ENCODE measurements at regions not wholly inside any gene's neighbourhood (a gene's known extent, or its start where the extent isn't known, plus 50 kb on each side); places are given as distances from the start of the nearest gene placed in this dataset.

DNA sequence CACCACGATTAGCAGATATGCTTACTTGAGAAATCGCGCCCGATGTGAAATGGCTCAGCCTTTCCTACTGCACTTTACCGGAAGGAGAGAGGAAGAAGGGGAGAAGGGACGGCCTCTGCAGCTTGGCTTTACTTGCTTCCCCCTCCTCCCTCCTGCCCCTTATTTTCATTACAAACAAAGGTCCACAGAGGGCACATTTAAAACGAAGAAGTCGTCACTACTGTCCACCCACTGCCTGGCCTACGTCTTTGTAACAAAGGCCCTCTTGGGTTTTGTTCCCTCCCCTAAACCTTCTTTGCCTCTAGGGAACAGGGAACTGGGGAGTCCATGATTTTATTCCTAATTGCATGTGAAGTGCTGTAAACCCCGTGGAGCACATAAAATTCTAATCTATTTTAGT lies 308.5 kb downstream of the LMX1A start:
- no peak for TF ChIP-seq CREB1 (IDR thresholded peaks at IDR 0.05)
- TF ChIP-seq CREB1 (CRISPR knock-in tag; IDR thresholded peaks at IDR 0.05): no peak
- TF ChIP-seq IRF2 (CRISPR knock-in tag; IDR thresholded peaks at IDR 0.05): no peak
- TF ChIP-seq, protein P1, sequence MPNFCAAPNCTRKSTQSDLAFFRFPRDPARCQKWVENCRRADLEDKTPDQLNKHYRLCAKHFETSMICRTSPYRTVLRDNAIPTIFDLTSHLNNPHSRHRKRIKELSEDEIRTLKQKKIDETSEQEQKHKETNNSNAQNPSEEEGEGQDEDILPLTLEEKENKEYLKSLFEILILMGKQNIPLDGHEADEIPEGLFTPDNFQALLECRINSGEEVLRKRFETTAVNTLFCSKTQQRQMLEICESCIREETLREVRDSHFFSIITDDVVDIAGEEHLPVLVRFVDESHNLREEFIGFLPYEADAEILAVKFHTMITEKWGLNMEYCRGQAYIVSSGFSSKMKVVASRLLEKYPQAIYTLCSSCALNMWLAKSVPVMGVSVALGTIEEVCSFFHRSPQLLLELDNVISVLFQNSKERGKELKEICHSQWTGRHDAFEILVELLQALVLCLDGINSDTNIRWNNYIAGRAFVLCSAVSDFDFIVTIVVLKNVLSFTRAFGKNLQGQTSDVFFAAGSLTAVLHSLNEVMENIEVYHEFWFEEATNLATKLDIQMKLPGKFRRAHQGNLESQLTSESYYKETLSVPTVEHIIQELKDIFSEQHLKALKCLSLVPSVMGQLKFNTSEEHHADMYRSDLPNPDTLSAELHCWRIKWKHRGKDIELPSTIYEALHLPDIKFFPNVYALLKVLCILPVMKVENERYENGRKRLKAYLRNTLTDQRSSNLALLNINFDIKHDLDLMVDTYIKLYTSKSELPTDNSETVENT (CRISPR knock-in tag; IDR thresholded peaks at IDR 0.05): no peak
- TF ChIP-seq EP300 (IDR thresholded peaks at IDR 0.05; ENCODE audit: low read length): no peak
- no peak for TF ChIP-seq CEBPB (tag; IDR thresholded peaks at IDR 0.05)
- TF ChIP-seq PHF20 (IDR thresholded peaks at IDR 0.05; ENCODE audit: partially characterized antibody): no peak
- no peak for TF ChIP-seq NCOA2 (IDR thresholded peaks at IDR 0.05; ENCODE audit: partially characterized antibody in 2 of 2)
- TF ChIP-seq, protein P2, sequence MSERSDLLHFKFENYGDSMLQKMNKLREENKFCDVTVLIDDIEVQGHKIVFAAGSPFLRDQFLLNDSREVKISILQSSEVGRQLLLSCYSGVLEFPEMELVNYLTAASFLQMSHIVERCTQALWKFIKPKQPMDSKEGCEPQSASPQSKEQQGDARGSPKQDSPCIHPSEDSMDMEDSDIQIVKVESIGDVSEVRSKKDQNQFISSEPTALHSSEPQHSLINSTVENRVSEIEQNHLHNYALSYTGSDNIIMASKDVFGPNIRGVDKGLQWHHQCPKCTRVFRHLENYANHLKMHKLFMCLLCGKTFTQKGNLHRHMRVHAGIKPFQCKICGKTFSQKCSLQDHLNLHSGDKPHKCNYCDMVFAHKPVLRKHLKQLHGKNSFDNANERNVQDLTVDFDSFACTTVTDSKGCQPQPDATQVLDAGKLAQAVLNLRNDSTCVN (CRISPR knock-in tag; IDR thresholded peaks at IDR 0.05): no peak
